T1000 (cell line): ENCODE measurements at regions not wholly inside any gene's neighbourhood (a gene's known extent, or its start where the extent isn't known, plus 50 kb on each side); places are given as distances from the start of the nearest gene placed in this dataset.
"Not testable (repeated sequence)": the region's sequence is repeated elsewhere in the genome, so short reads cannot be mapped to it uniquely, and the experiment has no call there.

ENCODE experiments used
- DNase-seq: peaks from one replicate; lab custom pipeline; 2025; ENCODE audit warnings: mixed read lengths; lab: John Stamatoyannopoulos, UW

DNA sequence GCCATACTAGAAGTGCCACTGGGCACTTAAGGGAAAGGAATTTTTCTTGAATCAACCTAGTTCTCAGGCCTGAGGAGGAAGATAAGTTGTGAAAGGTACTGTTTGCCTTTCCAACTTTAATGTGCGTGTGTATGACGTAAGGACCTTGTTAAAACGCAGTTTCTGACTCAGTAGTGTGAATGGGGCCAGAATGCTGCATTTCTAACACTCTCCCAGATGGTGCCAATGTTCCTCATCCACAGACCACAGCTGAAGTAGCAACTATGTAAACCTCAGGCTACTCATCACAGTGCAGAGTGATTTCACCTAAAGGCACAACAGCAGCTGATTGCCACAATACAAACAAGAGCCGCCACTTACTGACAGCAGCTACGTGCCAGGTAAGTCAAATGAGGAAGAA, 103.6 kb downstream of the OTOL1 start:
- no peak for DNase-seq

GRCh38 chr3:161602475-161602874, 105.9 kb downstream of the OTOL1 start:
- DNase-seq, result no peak

GRCh38 chr3:161602918-161603317, 106.3 kb downstream of the OTOL1 start:
- no peak for DNase-seq

DNA sequence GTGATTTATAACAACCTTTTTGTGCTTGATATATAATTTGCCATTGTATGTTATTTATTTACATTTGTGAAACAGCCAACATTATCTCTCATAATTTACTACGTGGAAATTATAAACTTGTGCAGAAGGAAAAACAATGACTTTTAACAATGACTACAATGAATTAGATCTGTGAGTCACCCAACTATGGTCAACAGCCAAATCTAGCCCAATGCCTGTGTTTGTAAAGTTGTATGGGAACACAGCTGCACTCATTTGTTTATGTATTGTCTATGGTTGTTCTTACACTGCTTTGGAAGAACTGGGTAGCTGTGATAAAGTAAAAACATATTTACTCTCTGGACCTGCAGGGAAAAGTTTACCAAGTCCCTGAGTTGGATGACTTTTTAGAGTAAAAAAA, 110.4 kb downstream of the OTOL1 start:
- no peak for DNase-seq

DNA sequence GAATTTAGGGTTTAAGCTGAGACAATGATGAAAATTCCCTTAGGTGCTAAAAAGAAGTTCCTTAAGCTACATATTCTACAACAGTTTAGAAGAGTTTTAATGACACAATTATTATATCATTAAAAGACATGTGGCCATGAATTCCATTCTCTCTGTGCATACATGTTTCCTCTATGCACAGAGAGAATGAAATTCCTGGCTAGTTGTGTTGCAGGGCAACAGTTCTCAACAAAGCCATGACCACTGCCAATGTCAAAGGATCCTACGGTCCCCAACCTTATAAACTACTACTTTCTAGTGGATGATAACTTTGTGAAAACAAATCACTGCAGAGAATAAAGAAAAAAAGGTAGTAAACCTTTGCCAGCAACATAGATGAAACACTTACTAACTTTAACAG, 122.7 kb downstream of the OTOL1 start:
- no peak for DNase-seq

GRCh38 chr3:161630794-161631193, 134.2 kb downstream of the OTOL1 start:
- no peak for DNase-seq

DNA sequence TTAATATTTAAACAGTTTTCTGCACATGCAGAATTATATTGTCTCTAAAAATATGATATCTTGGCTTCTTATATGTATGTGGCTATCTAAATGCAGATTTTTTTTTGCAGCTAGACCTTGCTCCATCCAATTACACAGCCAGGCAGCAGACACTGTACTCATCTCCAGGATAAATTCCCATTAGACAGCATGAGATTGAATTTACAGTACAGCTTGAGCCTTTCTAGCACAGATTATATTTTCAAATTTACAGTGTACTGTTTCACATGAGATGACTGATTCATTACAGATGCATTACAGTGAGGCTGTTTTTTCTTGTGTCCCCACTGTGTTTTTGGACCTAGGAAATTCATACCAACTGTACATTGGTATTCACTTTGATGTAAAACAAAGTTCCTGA, 134.9 kb downstream of the OTOL1 start:
- DNase-seq, result no peak

DNA sequence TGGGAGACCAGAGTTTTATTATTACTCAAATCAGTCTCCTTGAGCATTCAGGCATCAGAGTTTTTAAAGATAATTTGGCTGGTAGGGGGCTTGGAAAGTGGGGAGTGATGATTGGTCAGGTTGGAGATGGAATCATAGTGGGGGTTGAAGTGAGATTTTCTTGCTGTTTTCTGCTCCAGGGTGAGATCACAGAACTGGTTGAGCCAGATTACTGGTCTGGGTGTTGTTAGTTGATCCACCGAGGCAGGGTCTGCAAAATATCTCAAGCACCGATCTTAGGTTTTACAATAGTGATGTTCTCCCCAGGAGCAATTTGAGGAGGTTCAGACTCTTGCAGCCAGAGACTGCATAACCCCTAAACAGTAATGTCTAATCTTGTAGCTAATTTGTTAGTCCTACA, 141.0 kb downstream of the OTOL1 start:
- DNase-seq, result no peak

DNA sequence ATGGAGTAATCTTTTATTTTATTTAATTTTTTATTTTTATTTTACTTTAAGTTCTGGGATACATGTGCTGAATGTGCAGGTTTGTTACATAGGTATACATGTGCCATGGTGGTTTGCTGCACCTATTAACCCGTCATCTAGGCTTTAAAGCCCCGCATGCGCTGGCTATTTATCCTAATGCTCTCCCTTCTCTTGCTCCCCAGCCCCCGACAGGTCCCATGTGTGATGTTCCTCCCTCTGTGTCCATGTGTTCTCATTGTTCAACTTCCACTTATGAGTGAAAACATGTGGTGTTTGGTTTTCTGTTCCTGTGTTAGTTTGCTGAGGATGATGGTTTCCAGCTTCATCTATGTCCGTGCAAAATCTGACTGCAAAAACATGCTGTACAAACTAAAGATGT, 142.5 kb downstream of the OTOL1 start:
- not testable (repeated sequence) for DNase-seq

GRCh38 chr3:161640181-161640580, 143.6 kb downstream of the OTOL1 start:
- no peak for DNase-seq

DNA sequence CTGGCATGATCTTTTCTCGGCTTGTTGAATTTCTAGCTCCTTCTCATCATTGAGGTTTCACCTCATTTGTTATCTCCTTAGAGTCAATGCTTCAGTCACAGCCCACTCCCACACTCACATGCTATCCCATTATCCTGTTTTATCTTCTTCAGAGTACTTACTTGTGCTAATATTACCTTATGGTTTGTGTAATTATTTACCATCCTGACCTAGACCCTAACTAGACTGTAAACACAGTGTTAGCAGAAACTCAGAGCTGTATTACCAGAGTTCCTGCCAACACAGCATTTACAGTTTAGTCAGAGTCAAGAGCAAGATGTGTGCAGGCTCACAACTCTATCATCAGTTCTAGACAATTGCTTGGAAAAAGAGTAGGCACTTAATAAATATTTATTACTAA, 144.7 kb downstream of the OTOL1 start:
- no peak for DNase-seq

DNA sequence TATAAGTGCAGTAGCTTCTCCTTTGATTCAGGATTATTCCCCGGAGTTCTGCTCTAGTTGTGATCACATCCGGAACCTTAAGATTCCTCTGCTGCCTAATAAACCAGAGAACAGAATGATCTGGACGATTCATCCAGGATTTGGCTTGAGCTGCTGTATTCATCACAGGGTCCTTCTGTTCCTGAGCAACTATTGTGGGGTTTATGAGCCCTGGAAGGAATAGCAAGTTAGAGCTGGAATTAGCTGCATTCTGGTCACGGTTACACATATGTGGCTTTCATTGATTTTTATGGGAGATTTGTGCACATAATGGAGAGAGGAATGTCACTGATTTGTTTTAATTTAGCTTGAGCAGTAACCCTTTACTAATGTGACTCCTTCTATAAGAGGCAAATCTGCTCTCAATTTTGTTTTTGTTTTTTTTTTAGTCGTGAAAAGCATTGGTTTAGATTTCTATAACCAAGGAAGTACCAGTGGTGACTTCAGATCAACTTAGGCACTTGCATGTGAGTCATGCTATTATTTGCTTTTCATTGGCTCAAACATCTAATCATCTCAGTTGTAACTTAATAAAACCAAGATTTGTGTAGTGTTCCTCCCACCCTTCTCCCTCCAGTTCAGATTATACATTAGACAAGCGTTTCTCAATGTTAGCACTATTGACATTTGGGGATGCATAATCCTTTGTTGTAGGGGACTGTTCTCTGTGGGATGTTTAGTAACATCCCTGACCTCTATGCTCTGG, 148.5 kb downstream of the OTOL1 start:
- DNase-seq, result no peak

GRCh38 chr3:161647936-161648470, 151.4 kb downstream of the OTOL1 start:
- no peak for DNase-seq

DNA sequence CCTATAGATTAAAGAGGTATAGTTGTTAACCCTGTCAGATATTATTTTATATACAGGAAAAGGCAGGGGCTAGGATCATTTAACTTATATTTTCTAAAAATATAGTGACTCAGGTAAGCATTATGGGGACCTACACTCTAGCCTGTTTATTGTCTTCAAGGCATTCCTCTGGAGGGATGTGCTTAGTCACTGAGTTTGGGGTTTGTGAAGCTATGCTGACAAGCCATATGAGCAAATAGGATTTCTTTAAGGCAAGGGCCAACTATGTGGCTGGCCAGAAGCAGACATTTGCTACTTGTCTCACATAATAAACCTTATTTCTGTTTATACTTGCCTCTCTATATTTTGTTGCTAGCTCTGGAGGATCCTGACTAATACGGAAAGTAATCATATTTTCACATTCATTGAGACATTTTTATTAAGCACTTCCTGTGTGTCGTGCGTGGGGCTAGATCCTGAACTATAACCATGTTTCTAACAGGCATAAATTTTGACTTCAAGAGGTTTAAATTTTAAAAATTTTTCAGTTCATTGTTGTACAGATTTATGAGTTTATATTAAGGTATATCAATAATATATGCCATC, 153.4 kb downstream of the OTOL1 start:
- DNase-seq, result no peak

DNA sequence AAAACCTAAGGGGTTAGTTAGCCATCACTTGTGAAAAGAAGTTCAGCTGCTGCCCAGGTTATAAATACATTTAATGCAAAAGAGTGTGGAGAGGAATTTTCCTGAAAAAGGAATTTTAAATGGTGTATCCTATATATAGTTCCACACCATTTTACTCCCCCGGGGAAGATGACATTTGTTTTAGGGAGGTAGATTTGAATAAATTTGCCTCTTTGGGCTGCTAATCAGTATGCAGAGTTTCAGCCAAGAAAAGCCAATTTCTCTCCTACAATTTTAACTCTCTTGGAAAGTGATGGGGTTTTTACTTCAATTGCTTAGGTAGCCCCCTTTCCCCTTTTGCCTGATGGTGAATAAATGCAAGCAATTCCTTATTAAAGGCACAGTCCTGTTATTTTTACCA, 161.2 kb downstream of the OTOL1 start:
- no peak for DNase-seq

- DNase-seq, result no peak
These were observed 174.5 kb downstream of the OTOL1 start for GRCh38 chr3:161671141-161671540.

DNA sequence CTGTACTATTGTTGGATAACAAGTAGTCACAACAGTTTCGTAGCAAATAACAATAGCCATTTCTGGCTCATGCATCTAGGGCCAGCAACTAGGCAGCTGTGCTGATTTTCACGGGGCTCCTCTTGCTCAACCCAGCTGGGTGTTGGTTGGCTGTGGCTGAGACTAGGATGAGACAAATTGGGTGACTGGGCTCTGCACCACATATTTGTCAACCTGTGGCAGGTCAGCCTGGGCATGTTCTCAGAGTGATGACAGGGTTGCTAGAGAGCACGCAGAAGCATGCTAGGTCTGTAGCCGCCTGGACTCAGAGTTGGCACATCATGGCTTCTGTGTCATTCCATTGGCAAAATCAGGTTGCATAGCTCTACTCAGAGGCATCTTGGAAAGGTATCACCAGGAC, 175.9 kb downstream of the OTOL1 start:
- DNase-seq, result no peak

DNA sequence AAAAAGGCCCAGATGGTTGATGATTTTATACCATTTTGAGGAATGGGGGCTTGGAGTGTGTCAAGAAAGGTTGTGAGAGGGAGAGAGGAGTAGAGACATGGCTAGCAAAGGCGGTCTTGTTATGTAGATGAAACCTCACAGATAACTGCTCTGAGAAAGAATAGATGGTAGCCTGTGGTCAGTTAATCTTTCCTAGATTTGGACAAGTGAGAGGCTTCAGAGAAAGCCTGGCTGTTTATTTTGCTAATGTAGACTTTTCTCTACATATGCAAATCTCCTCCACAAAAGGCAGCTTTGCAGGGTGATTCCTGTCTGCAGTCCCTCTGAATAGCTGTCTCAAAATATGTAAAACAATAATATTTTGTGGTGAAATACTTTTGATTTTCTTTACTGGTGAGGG, 177.3 kb downstream of the OTOL1 start:
- no peak for DNase-seq

DNA sequence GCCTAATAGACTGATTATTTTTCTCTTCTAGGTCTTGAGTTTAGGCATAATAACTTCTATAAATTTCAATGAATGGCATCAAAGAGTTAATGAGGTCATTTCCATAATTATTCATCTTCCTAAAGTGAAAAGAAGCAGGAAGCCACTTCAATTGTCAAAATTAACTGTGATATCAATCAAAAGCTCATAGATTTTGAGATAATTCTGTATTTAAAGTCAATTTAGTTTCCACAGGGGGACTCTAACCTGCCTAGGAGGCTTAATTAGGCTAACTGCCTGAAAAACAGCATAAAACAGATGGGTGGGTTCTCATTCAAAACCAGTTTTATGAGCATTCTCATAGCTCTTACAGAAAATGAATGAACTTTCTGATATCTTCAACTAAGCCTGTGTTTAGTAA, 177.8 kb downstream of the OTOL1 start:
- no peak for DNase-seq

DNA sequence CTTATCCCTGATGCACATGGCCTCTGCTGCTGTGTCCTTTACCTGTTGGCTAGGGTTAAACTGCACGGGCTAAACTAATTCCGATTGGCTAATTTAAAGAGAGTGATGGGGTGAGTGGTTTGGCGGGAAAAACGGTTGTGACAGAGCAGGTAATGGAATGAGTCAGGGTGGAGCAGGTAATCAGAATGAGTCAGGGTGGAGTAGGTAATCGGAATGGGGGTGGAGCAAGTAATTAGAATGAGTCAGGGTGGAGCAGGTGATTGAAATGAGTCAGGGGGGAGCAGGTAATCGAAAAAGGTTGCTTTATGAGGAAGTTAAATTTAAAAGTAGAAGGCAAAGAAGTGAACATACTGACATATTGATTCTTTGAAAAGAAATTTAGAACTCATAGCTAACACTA, 185.2 kb downstream of the OTOL1 start:
- DNase-seq, result not testable (repeated sequence)

- DNase-seq, result no peak
These were observed 186.1 kb downstream of the OTOL1 start for GRCh38 chr3:161682715-161683114.

DNA sequence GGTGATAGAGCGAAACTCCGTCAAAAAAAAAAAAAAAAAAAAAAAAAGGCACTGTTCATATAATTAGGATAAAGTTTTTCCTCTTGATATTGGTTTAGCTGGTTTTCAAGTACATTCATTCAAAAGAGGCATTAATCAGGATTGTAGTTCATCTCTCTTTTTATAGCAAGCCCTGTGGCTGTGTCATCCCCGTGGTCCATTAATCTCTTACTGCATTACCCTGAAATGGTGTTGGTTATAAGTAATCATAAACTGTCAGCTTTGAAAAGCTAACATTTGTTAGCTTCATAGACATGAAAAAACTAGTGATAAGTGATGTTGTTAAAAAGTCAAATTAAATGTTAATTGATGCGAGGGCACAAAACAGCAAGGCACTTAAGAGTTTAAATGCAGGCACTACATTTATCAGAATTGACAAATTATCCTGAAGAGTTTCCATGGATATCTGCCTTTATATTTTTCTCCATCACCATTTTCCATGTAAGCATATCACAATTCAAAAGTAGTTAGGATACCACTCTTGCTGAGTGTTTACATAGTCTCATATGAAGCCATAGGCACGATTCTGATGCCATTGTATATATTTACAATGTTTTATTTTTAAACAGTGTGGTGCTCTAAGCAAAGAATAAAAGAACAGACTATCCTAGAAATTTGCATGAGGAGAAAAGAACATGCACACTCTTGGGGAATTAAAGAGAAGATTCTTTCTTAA, 193.1 kb downstream of the OTOL1 start:
- DNase-seq, result no peak

DNA sequence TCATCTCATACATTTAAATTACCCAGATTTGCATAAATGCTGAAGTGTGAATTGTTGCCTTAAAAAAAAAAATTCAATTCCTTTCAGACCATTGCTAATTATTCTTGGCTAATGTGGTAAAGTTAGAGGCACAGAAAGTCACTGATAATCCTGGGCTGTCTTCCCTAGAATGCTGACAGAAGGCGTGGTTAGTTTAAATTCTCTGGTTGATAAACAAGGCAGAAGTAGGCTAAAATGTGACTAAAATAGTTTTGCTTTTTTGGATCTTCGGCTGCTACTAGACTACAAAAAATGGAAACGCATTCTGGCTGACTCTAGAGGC, 193.7 kb downstream of the OTOL1 start:
- no peak for DNase-seq
